ENCODE measurements at regions not wholly inside any gene's neighbourhood (a gene's known extent, or its start where the extent isn't known, plus 50 kb on each side); places are given as distances from the start of the nearest gene placed in this dataset.

DNA sequence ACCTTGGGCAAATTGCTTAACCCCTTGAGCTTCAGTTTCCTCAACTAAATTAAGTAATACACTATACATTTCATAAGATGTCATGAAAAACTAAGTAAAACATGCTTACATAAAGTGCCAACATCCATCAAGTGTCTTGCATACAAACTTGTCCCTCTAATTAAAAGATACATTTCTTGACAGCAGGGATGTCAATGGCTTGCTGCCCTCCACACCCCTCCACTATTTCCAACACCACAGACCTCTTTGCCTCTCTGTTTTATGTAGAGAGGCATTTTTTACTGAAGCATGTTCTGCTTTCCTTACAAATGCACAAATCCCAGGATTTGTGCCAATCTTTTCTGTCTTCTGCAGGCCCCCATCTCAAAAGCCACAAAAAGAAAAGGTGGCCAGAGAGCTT, 89.0 kb upstream of the HOXC13 start:
- Histone ChIP-seq H3K27me3 (ENCODE audit: control insufficient read depth, insufficient read depth, low read length) (no peaks in the 10 kb centered on the region), H3K4me3 (ENCODE audit: insufficient read depth, low read depth, low read length) (no peak overlapping the region), H3K36me3 (replicated peaks; ENCODE audit: control insufficient read depth, insufficient read depth, low read length) (no peaks in the 10 kb centered on the region)
- DNase-seq: no peak

DNA sequence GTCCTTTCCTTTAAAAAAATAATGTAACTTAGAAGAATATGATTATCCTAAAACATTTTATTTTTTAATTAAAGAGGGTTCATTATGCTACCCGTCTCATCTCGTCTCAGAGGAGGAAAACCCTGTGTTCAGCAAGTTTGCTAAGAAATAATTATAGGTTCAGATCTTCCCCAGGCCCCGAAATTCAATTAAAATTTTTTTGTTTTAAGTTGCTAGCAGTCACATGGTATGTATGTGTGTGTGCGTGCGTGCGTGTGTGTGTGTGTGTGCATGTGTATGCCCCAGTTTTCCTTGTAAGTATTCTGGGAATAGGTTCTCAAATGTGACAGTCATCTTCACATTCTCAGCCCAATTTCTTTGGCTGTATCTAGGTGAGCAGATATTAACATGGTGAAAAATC, 86.6 kb upstream of the HOXC13 start:
- Histone ChIP-seq H3K36me3 (replicated peaks; ENCODE audit: control insufficient read depth, insufficient read depth, low read length) (no peaks in the 10 kb centered on the region), H3K27me3 (ENCODE audit: control insufficient read depth, insufficient read depth, low read length) (no peaks in the 10 kb centered on the region), H3K4me3 (ENCODE audit: insufficient read depth, low read depth, low read length) (no peak overlapping the region)
- DNase-seq: no peak

DNA sequence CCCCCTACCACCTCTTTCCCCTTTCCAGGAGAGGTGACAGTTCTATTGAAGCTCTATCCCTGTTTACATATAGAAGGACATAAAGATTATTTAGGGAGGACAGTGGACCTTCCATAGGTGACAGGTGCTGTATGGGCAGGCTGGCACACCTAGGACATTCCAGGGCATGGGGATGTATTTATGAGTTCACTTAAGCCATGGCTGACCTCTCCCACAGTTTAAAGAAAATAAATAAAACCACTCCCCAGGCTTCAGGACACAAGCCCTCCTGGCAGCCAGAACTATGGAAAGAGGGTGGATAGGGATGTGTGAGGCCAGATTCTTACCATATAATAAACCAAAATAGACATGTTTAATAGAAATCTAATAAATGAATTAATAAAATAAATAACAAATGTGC, 85.6 kb upstream of the HOXC13 start:
- H3K4me3 ChIP-seq (ENCODE audit: insufficient read depth, low read depth, low read length): no peak overlapping the region
- DNase-seq: no peak
- no peaks in the 10 kb centered on the region for H3K27me3 ChIP-seq (ENCODE audit: control insufficient read depth, insufficient read depth, low read length)
- no peaks in the 10 kb centered on the region for H3K36me3 ChIP-seq (replicated peaks; ENCODE audit: control insufficient read depth, insufficient read depth, low read length)

DNA sequence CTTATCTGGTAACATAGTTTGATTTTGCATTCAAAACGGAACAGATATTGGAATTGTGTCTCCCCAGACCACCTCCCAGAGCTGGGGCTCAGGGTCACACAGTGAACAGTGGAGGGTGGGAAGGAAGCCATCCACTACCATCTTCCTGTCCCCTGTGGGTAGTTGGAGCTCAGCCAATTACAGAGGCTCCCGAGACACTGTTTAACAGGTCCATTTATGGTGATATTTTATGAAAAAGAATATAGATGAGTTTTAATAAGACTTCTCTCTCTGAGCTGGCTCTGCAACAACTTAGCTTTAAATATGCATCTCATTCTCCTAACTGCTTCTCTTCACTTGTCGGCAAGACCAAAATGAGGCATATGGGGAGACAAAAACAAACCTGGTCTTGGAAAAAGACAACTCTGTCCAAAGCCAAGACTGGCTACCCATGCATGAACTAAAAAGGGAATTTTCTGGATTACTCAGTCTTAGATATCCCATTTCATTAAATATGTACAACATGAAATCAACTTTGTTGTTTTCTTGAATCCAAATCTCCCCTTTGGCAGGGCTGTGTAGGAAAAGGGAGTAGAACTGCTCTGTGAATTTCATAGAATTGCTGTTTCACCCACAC, 83.8 kb upstream of the HOXC13 start:
- DNase-seq: no peak
- H3K4me3 ChIP-seq (ENCODE audit: insufficient read depth, low read depth, low read length): no peak overlapping the region
- H3K36me3 ChIP-seq (replicated peaks; ENCODE audit: control insufficient read depth, insufficient read depth, low read length): no peaks in the 10 kb centered on the region
- no peaks in the 10 kb centered on the region for H3K27me3 ChIP-seq (ENCODE audit: control insufficient read depth, insufficient read depth, low read length)

DNA sequence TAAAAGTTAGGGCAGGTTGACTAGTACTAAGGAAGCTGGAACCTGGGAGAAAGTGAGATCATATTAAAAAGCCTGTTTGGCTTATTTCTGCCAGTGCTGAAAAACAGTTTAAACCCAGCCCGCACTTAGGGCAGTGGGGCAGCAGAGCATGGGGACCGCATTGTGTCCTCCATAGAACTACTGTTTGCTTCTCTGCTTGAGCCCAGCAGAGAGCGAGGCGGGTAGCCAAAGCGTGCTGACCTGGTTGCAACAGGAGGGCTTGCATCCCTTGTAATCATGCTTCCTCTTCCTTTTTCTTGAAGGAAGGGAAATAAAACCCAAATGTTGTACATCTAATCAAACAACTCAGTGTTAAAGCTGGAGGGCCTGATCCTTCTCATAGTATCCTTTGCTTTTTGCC, 82.5 kb upstream of the HOXC13 start:
- no peak for DNase-seq
- H3K4me3 ChIP-seq (ENCODE audit: insufficient read depth, low read depth, low read length): no peak overlapping the region
- no peaks in the 10 kb centered on the region for H3K36me3 ChIP-seq (replicated peaks; ENCODE audit: control insufficient read depth, insufficient read depth, low read length)
- H3K27me3 ChIP-seq (ENCODE audit: control insufficient read depth, insufficient read depth, low read length): no peaks in the 10 kb centered on the region

DNA sequence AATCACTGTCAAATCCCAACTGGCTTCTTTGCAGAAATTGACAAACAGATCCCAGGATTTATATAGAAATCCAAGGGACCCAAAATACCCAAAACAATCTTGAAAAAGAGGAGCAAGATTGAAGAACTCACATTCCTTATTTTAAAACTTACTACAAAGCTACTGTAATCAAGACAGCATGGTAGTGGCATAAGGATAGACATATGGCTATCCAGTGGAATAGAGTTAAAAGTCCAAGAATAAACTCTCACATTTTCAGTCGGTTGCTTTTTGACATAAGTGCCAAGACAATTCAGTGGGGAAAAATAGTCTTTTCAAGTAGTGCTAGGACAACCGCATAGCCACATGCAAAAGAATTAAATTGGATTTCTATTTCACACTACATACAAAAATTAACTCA, 81.0 kb upstream of the HOXC13 start:
- DNase-seq: no peak
- H3K27me3 ChIP-seq (ENCODE audit: control insufficient read depth, insufficient read depth, low read length): no peaks in the 10 kb centered on the region
- no peak overlapping the region for H3K4me3 ChIP-seq (ENCODE audit: insufficient read depth, low read depth, low read length)
- no peaks in the 10 kb centered on the region for H3K36me3 ChIP-seq (replicated peaks; ENCODE audit: control insufficient read depth, insufficient read depth, low read length)

DNA sequence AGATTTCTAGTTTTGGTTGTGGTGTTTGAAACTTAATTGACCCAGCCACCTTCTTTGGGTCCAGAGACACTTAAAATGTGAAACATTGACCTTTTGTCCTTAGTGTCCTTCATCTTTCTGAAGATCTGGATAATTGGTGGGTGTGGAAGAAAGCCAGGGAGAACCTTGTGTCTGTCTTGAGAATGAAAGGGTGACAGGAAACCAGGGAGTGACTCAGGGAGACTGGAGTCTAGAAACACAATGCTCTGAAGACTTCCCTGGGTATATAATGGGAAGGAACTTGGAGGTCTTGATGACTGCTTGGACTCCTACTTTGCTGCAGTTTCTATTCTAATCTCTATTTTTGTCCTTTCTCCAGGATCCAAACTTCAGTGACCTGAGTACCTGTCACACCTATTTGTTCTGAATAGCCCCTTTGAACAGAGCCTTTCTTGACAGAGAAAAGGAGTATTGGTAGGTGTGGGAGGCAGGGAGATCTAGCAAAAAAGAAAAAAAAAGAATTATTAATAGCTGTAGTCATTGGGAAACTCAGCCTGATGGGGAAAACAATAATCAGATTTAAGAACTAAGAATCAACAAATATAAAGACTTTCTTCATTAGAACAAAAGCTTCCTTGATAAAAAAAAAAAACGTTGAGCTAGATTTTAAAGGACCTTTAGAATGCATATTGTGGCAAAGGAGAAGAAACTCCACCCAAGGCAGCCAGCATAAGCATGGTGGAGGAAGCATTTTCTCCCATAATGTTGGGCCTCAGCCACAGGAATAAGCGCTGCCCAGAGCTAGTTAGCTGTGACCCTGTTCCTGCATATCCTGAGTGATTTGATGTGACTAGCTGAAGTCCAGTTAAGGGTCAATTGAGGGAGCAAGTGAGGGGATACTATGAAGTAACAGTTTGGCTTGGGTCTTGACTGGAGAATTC, 77.9 kb upstream of the HOXC13 start:
- Histone ChIP-seq H3K36me3 (replicated peaks; ENCODE audit: control insufficient read depth, insufficient read depth, low read length) (no peaks in the 10 kb centered on the region), H3K4me3 (ENCODE audit: insufficient read depth, low read depth, low read length) (no peak overlapping the region), H3K27me3 (ENCODE audit: control insufficient read depth, insufficient read depth, low read length) (no peaks in the 10 kb centered on the region)
- no peak for DNase-seq

DNA sequence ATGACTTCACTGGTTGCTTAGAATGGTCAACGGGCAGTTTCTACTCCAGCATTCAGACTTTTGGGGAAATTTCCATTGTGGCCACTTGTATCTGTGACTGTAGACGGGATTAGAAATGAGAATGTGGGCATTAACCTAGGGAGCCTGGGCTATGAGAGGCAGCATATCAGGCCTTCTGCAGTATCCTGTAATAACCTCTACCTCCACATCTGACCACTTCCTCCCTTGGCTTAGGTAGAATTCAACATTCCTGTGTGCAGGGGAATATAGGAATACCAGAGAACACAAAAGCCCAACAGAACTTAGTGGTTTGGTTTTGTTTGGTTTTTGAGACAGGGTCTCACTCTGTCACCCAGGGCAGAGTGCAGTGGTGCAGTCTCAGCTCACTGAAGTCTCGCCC, 76.4 kb upstream of the HOXC13 start:
- Histone ChIP-seq H3K36me3 (replicated peaks; ENCODE audit: control insufficient read depth, insufficient read depth, low read length) (no peaks in the 10 kb centered on the region), H3K4me3 (ENCODE audit: insufficient read depth, low read depth, low read length) (no peak overlapping the region), H3K27me3 (ENCODE audit: control insufficient read depth, insufficient read depth, low read length) (no peaks in the 10 kb centered on the region)
- no peak for DNase-seq

DNA sequence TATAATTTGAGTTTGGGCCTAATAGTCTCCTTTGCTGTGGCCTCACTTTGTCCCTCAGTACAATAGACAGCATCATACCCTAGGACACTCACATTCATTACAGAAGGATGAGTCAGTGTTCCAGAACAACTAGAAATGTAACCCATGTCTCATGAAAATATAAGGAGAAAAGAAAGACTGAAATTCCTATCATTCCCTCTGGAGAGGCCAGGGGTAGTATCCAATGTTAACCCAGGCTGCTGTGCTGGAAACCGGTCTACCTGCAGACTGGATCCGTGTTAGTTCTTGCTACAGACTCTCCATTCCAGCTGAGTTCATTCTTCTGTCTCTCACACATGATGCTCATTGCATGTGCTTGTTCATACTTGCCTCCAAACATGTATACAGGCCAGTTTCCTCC, 75.8 kb upstream of the HOXC13 start:
- no peak for DNase-seq
- Histone ChIP-seq H3K4me3 (ENCODE audit: insufficient read depth, low read depth, low read length) (no peak overlapping the region), H3K36me3 (replicated peaks; ENCODE audit: control insufficient read depth, insufficient read depth, low read length) (no peaks in the 10 kb centered on the region), H3K27me3 (ENCODE audit: control insufficient read depth, insufficient read depth, low read length) (no peaks in the 10 kb centered on the region)

DNA sequence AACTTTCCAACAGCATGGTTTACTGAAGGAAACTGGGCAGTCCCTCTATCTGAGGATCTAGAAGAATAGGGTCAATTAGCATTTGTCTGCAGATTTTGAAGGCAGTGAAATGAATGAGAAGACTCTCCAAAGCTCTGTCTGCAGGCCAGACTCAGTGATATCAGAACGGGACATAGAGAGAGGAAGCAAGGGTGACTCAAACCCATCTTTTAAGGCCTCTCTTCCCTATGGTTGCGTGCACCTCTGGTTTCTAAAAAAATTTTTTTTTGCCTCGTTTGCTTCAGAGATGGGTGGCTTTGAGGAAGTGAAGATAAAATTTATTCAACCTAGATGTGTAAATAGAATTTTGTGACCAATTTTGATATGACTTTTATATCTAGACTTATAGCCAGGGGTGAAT, 71.9 kb upstream of the HOXC13 start:
- H3K27me3 ChIP-seq (ENCODE audit: control insufficient read depth, insufficient read depth, low read length): no peaks in the 10 kb centered on the region
- DNase-seq: no peak

DNA sequence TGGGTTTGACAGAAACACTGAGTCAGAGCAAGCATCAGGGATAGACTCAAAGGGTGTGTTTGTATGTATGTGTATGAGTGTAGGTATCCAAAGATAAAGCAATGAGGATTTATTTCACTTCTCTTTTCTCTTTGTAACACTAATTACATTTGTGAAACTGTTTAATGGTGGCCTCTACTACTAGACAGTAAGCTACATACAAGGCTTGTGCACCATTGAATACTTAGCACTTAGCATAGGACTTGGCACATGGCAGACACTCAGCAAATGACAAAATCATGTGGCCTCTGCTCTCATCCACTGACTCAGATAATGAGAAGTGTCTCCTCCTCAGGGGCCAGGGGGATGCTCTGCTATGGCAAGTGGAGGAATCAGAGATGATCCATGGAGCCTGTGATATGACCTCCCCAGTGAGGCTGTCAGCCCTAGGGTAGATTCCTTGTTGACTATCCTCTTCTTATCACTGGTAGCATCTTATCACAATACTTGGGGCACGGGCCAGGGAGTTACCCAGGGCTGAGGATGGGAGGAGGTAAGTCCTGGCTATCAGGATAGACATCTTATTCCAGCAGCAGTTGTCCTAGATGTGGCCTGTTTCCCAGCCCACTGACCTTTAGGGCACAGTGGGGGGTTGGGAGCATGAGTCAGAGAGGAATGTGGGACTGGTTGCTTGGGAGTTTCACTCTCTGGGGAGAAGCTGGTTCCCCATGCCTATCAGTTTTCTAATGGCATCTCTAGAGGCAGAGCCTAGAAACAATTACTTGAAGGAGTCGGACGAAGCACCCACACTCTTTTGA, 71.2 kb upstream of the HOXC13 start:
- H3K36me3 ChIP-seq (replicated peaks; ENCODE audit: control insufficient read depth, insufficient read depth, low read length): no peaks in the 10 kb centered on the region
- no peak overlapping the region for H3K4me3 ChIP-seq (ENCODE audit: insufficient read depth, low read depth, low read length)
- H3K27me3 ChIP-seq (ENCODE audit: control insufficient read depth, insufficient read depth, low read length): no peaks in the 10 kb centered on the region; the same call in 1 of the 2 replicates
- DNase-seq: peak; percentile 47

More for the DNA sequence above, 71.9 kb upstream of the HOXC13 start:
- H3K36me3 ChIP-seq (replicated peaks; ENCODE audit: control insufficient read depth, insufficient read depth, low read length): no peaks in the 10 kb centered on the region
- no peak overlapping the region for H3K4me3 ChIP-seq (ENCODE audit: insufficient read depth, low read depth, low read length)

DNA sequence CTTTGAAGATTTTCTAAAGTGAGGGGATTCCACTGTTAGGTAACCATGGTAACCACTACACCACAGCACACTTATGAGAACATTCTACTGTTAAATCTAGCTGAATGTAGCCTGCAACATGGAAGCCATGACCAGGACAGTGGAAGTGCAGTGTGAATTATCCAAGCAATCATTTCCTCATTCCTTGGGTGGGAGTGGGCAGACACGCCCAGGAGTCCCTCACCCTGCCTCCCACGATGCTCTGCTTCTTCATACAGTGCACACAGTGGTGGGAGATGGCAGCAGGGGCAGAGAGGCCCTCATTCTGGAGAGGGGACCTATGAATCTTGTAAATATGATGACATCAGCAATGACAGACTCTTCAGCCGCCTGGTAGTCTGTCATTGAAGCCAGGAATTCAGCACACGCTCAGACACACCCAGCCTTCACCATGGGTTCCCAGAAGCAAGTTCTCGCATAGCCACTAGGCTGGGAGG, 70.1 kb upstream of the HOXC13 start:
- Histone ChIP-seq H3K4me3 (ENCODE audit: insufficient read depth, low read depth, low read length) (no peak overlapping the region), H3K27me3 (ENCODE audit: control insufficient read depth, insufficient read depth, low read length) (no peaks in the 10 kb centered on the region; the same call in 1 of the 2 replicates), H3K36me3 (replicated peaks; ENCODE audit: control insufficient read depth, insufficient read depth, low read length) (no peaks in the 10 kb centered on the region)
- DNase-seq: no peak

DNA sequence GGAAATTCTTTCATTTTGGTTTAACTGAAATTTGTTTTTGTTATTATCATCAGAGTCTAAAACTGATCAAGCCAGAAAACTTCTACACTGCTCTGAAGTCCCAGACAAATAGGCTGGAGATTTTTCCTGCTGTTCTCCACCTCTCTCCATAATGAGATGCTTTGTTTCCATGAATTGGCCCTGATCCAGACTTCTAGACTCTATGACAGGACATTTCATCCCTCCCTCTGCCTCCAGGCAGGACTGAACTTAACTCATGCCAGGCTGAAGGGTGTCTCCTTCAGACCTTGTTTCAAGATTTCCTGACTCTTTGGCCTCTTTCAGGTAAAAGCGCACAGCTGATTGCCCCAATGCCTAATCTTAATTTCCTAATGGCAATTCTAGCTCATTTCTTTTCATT, 69.1 kb upstream of the HOXC13 start:
- no peaks in the 10 kb centered on the region for H3K36me3 ChIP-seq (replicated peaks; ENCODE audit: control insufficient read depth, insufficient read depth, low read length)
- no peak overlapping the region for H3K4me3 ChIP-seq (ENCODE audit: insufficient read depth, low read depth, low read length)
- H3K27me3 ChIP-seq (ENCODE audit: control insufficient read depth, insufficient read depth, low read length): no peaks in the 10 kb centered on the region; the same call in 1 of the 2 replicates
- no peak for DNase-seq

DNA sequence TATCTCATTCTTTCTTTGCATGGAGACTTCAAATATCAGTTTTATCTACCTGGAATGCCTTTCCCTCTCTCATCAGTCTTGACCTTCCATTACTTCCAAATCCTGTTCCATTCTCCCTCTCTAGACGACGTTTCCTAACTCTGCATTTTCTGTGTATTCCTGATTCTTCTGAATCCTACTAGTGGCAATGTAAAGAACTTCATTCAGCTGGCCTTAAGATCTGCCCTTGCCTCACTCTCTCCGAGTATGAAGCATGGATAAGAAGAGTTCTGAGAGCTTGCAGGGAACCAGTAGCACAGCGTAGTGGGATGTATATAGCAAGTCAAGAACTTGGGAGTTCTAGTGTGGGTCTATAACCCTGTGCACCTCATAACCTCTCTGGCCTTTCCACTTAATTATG, 68.5 kb upstream of the HOXC13 start:
- H3K4me3 ChIP-seq (ENCODE audit: insufficient read depth, low read depth, low read length): no peak overlapping the region
- H3K27me3 ChIP-seq (ENCODE audit: control insufficient read depth, insufficient read depth, low read length): no peaks in the 10 kb centered on the region; the same call in 1 of the 2 replicates
- DNase-seq: no peak
- no peaks in the 10 kb centered on the region for H3K36me3 ChIP-seq (replicated peaks; ENCODE audit: control insufficient read depth, insufficient read depth, low read length)
